ENCODE measurements at regions not wholly inside any gene's neighbourhood (a gene's known extent, or its start where the extent isn't known, plus 50 kb on each side); places are given as distances from the start of the nearest gene placed in this dataset.

DNA sequence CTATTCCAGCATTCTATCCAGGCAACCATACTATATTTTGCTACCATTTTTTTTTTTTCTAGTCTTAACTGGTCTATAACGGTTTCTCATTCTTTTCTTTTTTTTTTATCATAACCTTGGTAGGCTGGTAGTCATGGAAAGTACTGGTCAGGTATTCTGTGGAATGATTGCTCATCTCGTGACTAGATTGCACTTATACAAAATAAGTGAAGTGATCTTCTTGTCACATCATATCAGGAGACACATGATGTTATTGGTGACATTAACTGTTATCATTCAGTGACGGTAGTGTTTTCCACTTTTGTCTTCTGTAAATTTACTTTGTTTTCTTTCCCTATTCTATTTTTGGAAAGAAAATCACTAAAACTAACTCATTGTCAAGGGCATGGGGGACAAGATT, 239.3 kb upstream of the SLITRK6 start:
- TF ChIP-seq, protein P1, sequence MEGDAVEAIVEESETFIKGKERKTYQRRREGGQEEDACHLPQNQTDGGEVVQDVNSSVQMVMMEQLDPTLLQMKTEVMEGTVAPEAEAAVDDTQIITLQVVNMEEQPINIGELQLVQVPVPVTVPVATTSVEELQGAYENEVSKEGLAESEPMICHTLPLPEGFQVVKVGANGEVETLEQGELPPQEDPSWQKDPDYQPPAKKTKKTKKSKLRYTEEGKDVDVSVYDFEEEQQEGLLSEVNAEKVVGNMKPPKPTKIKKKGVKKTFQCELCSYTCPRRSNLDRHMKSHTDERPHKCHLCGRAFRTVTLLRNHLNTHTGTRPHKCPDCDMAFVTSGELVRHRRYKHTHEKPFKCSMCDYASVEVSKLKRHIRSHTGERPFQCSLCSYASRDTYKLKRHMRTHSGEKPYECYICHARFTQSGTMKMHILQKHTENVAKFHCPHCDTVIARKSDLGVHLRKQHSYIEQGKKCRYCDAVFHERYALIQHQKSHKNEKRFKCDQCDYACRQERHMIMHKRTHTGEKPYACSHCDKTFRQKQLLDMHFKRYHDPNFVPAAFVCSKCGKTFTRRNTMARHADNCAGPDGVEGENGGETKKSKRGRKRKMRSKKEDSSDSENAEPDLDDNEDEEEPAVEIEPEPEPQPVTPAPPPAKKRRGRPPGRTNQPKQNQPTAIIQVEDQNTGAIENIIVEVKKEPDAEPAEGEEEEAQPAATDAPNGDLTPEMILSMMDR (IDR thresholded peaks at IDR 0.05; ENCODE audit: low read depth, low read length), result no peak
- no peak for TF ChIP-seq POLR2A (IDR thresholded peaks at IDR 0.05; ENCODE audit: extremely low read depth, insufficient read length)
- TF ChIP-seq, protein P2, sequence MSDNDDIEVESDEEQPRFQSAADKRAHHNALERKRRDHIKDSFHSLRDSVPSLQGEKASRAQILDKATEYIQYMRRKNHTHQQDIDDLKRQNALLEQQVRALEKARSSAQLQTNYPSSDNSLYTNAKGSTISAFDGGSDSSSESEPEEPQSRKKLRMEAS (IDR thresholded peaks at IDR 0.05; ENCODE audit: low read depth, low read length), result no peak
- no peak for TF ChIP-seq MYC (IDR thresholded peaks at IDR 0.05; ENCODE audit: low read depth, low read length)

All from NB4 (cell line).